ENCODE measurements at regions not wholly inside any gene's neighbourhood (a gene's known extent, or its start where the extent isn't known, plus 50 kb on each side); places are given as distances from the start of the nearest gene placed in this dataset.

- H3K36me3 ChIP-seq (ENCODE audit: control insufficient read depth, insufficient read depth, low read length) = no peaks in the 10 kb centered on the region
- DNase-seq (ENCODE audit: extremely low read depth, insufficient read length) = no peak
- no peak overlapping the region for H3K4me3 ChIP-seq (replicated peaks; ENCODE audit: low read depth, low read length)
- H3K27me3 ChIP-seq (replicated peaks; ENCODE audit: control insufficient read depth, insufficient read depth, low read length) = no peaks in the 10 kb centered on the region
- no peak for TF ChIP-seq CTCF (IDR thresholded peaks at IDR 0.05; ENCODE audit: insufficient read depth, low read length, poor library complexity, severe bottlenecking)
Observed at GRCh38 chr16:60031740-60032139, 1297.6 kb upstream of the GOT2 start.

- Histone ChIP-seq H3K4me3 (replicated peaks; ENCODE audit: low read depth, low read length) (no peak overlapping the region), H3K36me3 (ENCODE audit: control insufficient read depth, insufficient read depth, low read length) (no peaks in the 10 kb centered on the region), H3K27me3 (replicated peaks; ENCODE audit: control insufficient read depth, insufficient read depth, low read length) (no peaks in the 10 kb centered on the region)
- TF ChIP-seq CTCF (IDR thresholded peaks at IDR 0.05; ENCODE audit: insufficient read depth, low read length, poor library complexity, severe bottlenecking) = no peak
- no peak for DNase-seq (ENCODE audit: extremely low read depth, insufficient read length)
Observed at GRCh38 chr16:60027351-60027750, 1293.2 kb upstream of the GOT2 start.

- Histone ChIP-seq H3K4me3 (replicated peaks; ENCODE audit: low read depth, low read length) (no peak overlapping the region), H3K27me3 (replicated peaks; ENCODE audit: control insufficient read depth, insufficient read depth, low read length) (no peaks in the 10 kb centered on the region), H3K36me3 (ENCODE audit: control insufficient read depth, insufficient read depth, low read length) (no peaks in the 10 kb centered on the region)
- TF ChIP-seq CTCF (IDR thresholded peaks at IDR 0.05; ENCODE audit: insufficient read depth, low read length, poor library complexity, severe bottlenecking) = no peak
- DNase-seq (ENCODE audit: extremely low read depth, insufficient read length) = no peak
Observed at GRCh38 chr16:60013076-60013475, 1279.0 kb upstream of the GOT2 start.

GRCh38 chr16:60001523-60001922 is 1267.4 kb upstream of the GOT2 start:
- Histone ChIP-seq H3K4me3 (replicated peaks; ENCODE audit: low read depth, low read length) (no peak overlapping the region), H3K36me3 (ENCODE audit: control insufficient read depth, insufficient read depth, low read length) (no peaks in the 10 kb centered on the region), H3K27me3 (replicated peaks; ENCODE audit: control insufficient read depth, insufficient read depth, low read length) (no peaks in the 10 kb centered on the region)
- DNase-seq (ENCODE audit: extremely low read depth, insufficient read length) = no peak
- no peak for TF ChIP-seq CTCF (IDR thresholded peaks at IDR 0.05; ENCODE audit: insufficient read depth, low read length, poor library complexity, severe bottlenecking)

GRCh38 chr16:59997706-59998105 is 1263.6 kb upstream of the GOT2 start:
- TF ChIP-seq CTCF (IDR thresholded peaks at IDR 0.05; ENCODE audit: insufficient read depth, low read length, poor library complexity, severe bottlenecking) = no peak
- Histone ChIP-seq H3K4me3 (replicated peaks; ENCODE audit: low read depth, low read length) (no peak overlapping the region), H3K36me3 (ENCODE audit: control insufficient read depth, insufficient read depth, low read length) (no peaks in the 10 kb centered on the region), H3K27me3 (replicated peaks; ENCODE audit: control insufficient read depth, insufficient read depth, low read length) (no peaks in the 10 kb centered on the region)
- DNase-seq (ENCODE audit: extremely low read depth, insufficient read length) = no peak

- Histone ChIP-seq H3K27me3 (replicated peaks; ENCODE audit: control insufficient read depth, insufficient read depth, low read length) (no peaks in the 10 kb centered on the region), H3K36me3 (ENCODE audit: control insufficient read depth, insufficient read depth, low read length) (no peaks in the 10 kb centered on the region), H3K4me3 (replicated peaks; ENCODE audit: low read depth, low read length) (no peak overlapping the region)
- DNase-seq (ENCODE audit: extremely low read depth, insufficient read length) = no peak
- no peak for TF ChIP-seq CTCF (IDR thresholded peaks at IDR 0.05; ENCODE audit: insufficient read depth, low read length, poor library complexity, severe bottlenecking)
Observed at GRCh38 chr16:59993101-59993500, 1259.0 kb upstream of the GOT2 start.

Data from GM06990 (cell line).